Epithelial cell of esophagus (primary cell): ENCODE measurements at regions not wholly inside any gene's neighbourhood (a gene's known extent, or its start where the extent isn't known, plus 50 kb on each side); places are given as distances from the start of the nearest gene placed in this dataset.

ENCODE experiments used
- DNase-seq: peaks from one replicate; pipeline ENCODE4 v3.0.0; 2010; ENCODE audit warnings: low read depth
- H3K4me3 ChIP-seq: 2 replicates; pipeline ENCODE4 v1.5.1; 2011; ENCODE audit warnings: mild to moderate bottlenecking, low read length, control low read depth
- TF ChIP-seq, protein P1 (sequence below): IDR thresholded peaks from 2 replicates; pipeline ENCODE4 v1.5.1; 2011; ENCODE audit warnings: low read depth, mild to moderate bottlenecking, low read length, control low read depth, inconsistent platforms; ENCODE audit not compliant: insufficient read depth; ENCODE audit errors: missing control alignments

DNA sequence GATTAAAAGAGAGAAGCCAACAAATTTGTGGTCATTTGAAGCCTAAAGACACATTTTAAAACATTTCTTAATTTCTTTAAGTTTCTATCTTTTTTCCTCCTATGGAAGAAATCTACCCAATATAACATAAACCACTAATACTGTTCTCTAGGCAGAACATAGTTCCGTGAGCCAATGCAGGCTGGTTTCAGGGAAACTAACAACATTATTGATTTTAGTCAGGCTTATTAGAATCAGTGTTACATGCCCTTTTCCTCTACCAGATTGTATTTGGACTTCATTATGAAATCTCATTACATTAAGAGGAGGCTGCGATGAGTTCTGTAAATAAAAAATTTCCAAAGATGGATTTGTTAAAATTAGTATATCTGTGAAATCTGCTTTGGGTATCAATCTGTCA lies 249.9 kb downstream of the PTBP2 start:
- no peak overlapping the region for H3K4me3 ChIP-seq
- DNase-seq: no peak
- TF ChIP-seq, protein P1, sequence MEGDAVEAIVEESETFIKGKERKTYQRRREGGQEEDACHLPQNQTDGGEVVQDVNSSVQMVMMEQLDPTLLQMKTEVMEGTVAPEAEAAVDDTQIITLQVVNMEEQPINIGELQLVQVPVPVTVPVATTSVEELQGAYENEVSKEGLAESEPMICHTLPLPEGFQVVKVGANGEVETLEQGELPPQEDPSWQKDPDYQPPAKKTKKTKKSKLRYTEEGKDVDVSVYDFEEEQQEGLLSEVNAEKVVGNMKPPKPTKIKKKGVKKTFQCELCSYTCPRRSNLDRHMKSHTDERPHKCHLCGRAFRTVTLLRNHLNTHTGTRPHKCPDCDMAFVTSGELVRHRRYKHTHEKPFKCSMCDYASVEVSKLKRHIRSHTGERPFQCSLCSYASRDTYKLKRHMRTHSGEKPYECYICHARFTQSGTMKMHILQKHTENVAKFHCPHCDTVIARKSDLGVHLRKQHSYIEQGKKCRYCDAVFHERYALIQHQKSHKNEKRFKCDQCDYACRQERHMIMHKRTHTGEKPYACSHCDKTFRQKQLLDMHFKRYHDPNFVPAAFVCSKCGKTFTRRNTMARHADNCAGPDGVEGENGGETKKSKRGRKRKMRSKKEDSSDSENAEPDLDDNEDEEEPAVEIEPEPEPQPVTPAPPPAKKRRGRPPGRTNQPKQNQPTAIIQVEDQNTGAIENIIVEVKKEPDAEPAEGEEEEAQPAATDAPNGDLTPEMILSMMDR: no peak

DNA sequence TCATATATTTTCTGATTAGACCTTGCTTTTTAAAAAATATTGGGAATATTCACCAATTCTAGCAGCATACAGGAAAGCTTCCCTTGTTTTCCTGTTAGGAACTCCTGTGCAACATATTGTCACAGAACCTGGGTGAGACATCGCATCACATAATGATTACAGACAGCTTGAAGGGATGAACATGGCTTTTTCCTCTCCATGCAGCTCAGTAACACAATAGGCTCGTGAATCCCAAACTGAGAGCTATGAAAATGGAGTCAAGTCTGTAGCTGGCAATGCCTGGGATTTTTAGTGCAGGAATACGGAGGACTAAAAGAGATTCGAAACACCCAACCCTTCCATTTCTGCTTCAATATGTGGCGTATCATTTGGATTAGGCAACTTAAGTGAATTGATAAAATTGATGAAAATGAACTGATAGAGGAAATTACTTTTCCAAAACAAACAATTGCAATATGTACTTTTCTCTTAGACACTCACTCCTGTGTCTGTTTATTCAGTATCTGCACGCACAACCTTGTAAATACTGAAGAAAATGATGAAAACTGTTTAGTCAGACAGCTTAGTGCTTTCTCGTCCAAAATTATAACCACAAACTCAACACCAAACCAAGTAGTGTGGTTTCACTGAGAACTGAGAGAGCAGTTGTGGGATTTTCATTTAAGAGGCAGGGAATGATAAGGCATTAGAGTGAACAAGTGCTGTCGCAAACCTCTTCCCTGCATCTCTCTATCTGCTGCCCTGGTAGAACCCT lies 250.4 kb downstream of the PTBP2 start:
- TF ChIP-seq, protein P1: no peak
- no peak for DNase-seq

DNA sequence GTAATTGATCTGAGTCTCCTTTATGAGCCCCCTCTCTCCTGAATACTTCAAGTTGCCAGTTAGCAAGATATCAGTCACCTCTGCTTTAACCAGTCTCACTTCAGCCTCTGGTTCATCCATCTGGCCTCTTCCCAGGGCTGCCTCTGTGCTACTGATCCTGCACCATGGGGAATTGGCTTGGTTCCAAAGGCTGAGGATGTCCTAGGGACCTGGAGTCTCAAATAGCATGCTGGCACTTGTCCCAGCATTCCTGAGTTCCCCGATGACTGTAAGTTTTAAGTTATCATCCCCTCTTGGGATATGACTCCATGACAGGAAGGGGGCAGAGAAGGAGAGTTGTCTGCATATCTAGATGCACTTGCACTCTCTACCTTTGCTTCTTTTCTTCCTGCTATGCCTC lies 252.0 kb downstream of the PTBP2 start:
- H3K4me3 ChIP-seq: no peak overlapping the region
- DNase-seq: peak; percentile 37
- TF ChIP-seq, protein P1: no peak

More for the DNA sequence above, 250.4 kb downstream of the PTBP2 start:
- H3K4me3 ChIP-seq: no peak overlapping the region

DNA sequence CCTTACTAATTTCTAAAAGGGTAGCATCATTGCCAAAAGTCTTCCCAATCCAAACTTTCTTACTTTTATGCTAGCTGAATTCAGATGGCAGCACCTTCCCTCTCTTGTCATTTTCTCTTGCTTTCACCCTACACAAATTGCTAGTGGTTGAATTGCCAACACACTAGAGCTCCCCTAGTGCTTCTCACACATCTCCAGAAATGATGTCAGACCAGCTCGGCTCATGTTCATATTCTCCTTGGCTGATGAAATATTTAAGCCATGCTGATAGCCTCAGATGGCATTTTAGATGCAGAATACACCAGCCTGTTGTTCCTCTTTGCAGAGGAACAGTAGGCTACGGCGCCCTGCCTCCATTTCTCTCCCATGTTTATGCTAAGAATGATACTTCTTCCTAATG lies 256.9 kb downstream of the PTBP2 start:
- no peak overlapping the region for H3K4me3 ChIP-seq
- no peak for DNase-seq
- TF ChIP-seq, protein P1: no peak

DNA sequence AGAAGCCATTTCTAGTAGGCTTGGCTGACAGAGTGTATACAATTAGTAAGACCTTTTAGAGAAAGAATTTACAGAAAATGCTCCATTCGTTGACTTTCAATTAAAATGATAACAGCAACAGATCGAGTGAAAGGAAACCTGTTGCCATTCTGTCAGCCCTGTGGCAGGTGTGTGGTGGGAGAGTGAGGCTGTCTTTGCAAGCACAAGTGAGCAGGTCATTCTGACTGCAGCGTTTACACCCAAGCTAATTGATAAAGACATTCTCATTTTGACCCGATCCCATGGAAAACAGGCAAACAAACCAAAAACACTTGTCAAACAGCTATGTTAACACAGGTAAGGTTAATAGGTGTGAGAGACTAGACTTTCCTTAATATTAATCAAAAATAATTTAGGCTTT lies 257.3 kb downstream of the PTBP2 start:
- DNase-seq: no peak
- H3K4me3 ChIP-seq: no peak overlapping the region
- TF ChIP-seq, protein P1: no peak

DNA sequence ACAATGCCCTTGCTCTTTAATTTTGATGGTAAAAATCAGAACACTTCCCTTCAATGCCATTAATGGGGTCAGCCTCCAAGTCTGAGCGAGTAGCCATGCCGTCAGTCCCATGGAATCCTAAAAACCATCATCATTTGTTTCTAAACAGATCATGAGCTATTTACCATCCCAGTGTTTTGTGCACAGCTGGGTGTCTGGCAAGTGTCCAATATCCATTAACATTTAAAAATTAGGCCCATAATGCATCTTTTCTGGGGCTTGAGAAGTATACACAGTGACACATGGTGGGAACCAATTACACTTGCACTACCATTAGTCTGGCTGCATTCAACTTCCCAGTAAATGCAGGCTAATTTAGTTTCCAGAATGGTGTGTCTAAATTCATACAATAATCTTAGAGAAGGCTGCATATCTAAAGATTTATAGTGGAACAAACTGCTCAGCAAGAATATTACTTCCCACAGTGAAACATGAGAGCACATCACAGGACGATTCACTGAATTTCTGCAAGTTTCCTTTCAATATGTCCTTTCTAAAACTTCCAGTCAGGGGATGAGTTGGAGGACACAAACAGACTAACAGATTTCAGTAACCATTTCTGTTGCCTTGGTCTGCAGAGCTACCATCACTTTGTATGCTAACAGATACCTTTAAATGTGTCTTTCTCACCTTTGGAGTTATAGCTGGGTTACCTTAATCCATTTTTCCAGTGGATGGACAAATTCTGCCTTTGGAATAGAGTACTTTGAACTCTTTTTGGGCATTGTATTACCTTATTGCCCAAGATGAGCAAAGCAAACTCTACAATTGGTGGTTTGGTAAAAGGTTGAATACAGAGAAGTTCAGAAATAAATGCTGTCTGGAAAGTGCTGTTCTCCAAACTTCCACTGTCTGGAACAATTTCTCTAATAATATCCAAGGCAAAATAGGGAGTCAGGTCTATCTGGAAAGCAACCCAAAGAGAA lies 258.0 kb downstream of the PTBP2 start:
- no peak for DNase-seq
- TF ChIP-seq, protein P1: no peak
- no peak overlapping the region for H3K4me3 ChIP-seq
